A673 (cell line): ENCODE measurements at regions not wholly inside any gene's neighbourhood (a gene's known extent, or its start where the extent isn't known, plus 50 kb on each side); places are given as distances from the start of the nearest gene placed in this dataset.

Experiments used
- BruUV-seq: library from RNA; stranded (reverse); fragments of 400-500 nt; replicated peaks from 2 replicates; lab custom pipeline; 2021; lab: Mats Ljungman, UMichigan
- CTCF ChIA-PET: fragments of 300-600 bp; sonication (Branson Sonifier 250); formaldehyde crosslinking; loops from one replicate; lab custom pipeline; 2022; ENCODE audit warnings: antibody characterized with exemption; lab: Charles Lee
- POLR2A ChIA-PET: fragments of 300-600 bp; sonication (Branson Sonifier 250); formaldehyde crosslinking; loops from one replicate; lab custom pipeline; 2022; ENCODE audit warnings: antibody characterized with exemption; ENCODE audit not compliant: low non-redundant PET; lab: Charles Lee
- DNase-seq: peaks from one replicate; pipeline ENCODE4 v3.0.0-alpha.2; 2015; ENCODE audit warnings: low spot score
- H3K27ac ChIP-seq: fragments of 200-600 bp; sonication (generic); 2 replicates; pipeline ENCODE4 v1.5.1; 2016; ENCODE audit warnings: mixed run types, low read depth, mild to moderate bottlenecking, mixed read lengths, antibody characterized with exemption, low read length; ENCODE audit not compliant: poor library complexity, severe bottlenecking
- H3K27me3 ChIP-seq: fragments of 200-600 bp; sonication (generic); replicated peaks from 2 replicates; pipeline ENCODE4 v1.6.1; 2017; ENCODE audit warnings: mixed run types, low read depth, mild to moderate bottlenecking, mixed read lengths, antibody characterized with exemption, low read length; ENCODE audit not compliant: insufficient read depth, poor library complexity
- H3K36me3 ChIP-seq: fragments of 200-600 bp; sonication (generic); 2 replicates; pipeline ENCODE4 v1.6.1; 2016; ENCODE audit warnings: mixed run types, mild to moderate bottlenecking, mixed read lengths, antibody characterized with exemption, low read length; ENCODE audit not compliant: insufficient read depth, poor library complexity, severe bottlenecking
- H3K4me1 ChIP-seq: fragments of 200-600 bp; sonication (generic); 2 replicates; pipeline ENCODE4 v1.6.1; 2017; ENCODE audit warnings: mixed run types, mild to moderate bottlenecking, mixed read lengths, antibody characterized with exemption, low read length; ENCODE audit not compliant: insufficient read depth, poor library complexity, severe bottlenecking
- H3K4me3 ChIP-seq: fragments of 200-600 bp; sonication (generic); 2 replicates; pipeline ENCODE4 v1.5.1; 2016; ENCODE audit warnings: low read depth, mixed run types, mild to moderate bottlenecking, mixed read lengths, low read length; ENCODE audit not compliant: poor library complexity, severe bottlenecking
- H3K9me3 ChIP-seq: fragments of 200-600 bp; sonication (generic); 2 replicates; pipeline ENCODE4 v1.6.1; 2016; ENCODE audit warnings: mixed run types, low read depth, mild to moderate bottlenecking, mixed read lengths, antibody characterized with exemption, low read length; ENCODE audit not compliant: poor library complexity, severe bottlenecking
- EZH2 ChIP-seq: fragments of 200-600 bp; sonication (generic); IDR thresholded peaks from 2 replicates; pipeline ENCODE4 v1.6.1; 2017; ENCODE audit warnings: borderline replicate concordance, low read depth, mild to moderate bottlenecking, mixed read lengths, antibody characterized with exemption, low read length; ENCODE audit not compliant: poor library complexity, severe bottlenecking
- intact Hi-C: fragments of 100-400 bp; cut with micrococcal nuclease; formaldehyde crosslinking; loops from one replicate; pipeline ENCODE4 v1.10.0; 2022; ENCODE audit not compliant: unreplicated experiment
- TF ChIP-seq, protein P1 (sequence below): fragments of 300-800, 200-600 bp; sonication (generic); conservative IDR thresholded peaks from 2 replicates; pipeline ENCODE4 v1.5.1; 2017; ENCODE audit warnings: low read depth, mild to moderate bottlenecking, antibody characterized with exemption, low read length, moderate library complexity, mixed read lengths

DNA sequence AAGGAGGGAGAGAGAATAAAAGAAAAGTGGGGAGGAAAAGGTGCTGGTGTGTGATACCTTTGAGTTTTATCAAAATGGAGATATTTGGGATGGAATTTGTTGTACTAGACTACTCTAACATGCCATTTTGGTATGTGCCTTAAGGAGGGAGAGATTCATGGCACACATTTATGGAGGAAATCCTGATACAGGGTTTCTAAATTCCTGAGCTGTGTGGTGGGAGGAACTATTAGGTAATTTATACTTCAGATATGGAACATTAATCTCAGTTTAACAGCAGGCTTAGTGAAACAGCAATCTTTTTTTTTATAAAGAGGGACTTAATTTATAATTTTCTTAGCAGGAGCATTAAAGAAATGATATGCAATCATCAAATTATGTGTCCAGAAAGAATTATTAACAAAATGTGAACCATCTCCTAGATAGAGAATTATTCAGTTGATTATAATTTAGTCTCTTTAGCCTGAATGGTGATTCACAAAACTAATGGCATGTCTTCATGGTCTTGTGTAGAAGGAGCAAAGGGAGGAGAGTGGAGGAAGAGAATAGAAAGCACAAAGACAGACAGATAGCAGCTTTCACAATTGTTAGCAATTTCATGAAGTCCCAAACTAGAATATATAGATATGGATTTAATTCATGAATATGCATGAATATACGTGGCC is 301.6 kb downstream of the HLX start:
- POLR2A ChIA-PET: no interaction called here
- Histone ChIP-seq H3K27ac (no peak overlapping the region), H3K4me1 (no peaks in the 10 kb centered on the region), H3K4me3 (no peak overlapping the region), H3K9me3 (no peaks in the 10 kb centered on the region), H3K27me3 (no peaks in the 10 kb centered on the region), H3K36me3 (no peaks in the 10 kb centered on the region)
- CTCF ChIA-PET: no interaction called here
- no peak for DNase-seq
- BruUV-seq: no TSS peak
- TF ChIP-seq, protein P1, sequence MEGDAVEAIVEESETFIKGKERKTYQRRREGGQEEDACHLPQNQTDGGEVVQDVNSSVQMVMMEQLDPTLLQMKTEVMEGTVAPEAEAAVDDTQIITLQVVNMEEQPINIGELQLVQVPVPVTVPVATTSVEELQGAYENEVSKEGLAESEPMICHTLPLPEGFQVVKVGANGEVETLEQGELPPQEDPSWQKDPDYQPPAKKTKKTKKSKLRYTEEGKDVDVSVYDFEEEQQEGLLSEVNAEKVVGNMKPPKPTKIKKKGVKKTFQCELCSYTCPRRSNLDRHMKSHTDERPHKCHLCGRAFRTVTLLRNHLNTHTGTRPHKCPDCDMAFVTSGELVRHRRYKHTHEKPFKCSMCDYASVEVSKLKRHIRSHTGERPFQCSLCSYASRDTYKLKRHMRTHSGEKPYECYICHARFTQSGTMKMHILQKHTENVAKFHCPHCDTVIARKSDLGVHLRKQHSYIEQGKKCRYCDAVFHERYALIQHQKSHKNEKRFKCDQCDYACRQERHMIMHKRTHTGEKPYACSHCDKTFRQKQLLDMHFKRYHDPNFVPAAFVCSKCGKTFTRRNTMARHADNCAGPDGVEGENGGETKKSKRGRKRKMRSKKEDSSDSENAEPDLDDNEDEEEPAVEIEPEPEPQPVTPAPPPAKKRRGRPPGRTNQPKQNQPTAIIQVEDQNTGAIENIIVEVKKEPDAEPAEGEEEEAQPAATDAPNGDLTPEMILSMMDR: no peak
- no peak for TF ChIP-seq EZH2
- intact Hi-C loops: no loop called here

DNA sequence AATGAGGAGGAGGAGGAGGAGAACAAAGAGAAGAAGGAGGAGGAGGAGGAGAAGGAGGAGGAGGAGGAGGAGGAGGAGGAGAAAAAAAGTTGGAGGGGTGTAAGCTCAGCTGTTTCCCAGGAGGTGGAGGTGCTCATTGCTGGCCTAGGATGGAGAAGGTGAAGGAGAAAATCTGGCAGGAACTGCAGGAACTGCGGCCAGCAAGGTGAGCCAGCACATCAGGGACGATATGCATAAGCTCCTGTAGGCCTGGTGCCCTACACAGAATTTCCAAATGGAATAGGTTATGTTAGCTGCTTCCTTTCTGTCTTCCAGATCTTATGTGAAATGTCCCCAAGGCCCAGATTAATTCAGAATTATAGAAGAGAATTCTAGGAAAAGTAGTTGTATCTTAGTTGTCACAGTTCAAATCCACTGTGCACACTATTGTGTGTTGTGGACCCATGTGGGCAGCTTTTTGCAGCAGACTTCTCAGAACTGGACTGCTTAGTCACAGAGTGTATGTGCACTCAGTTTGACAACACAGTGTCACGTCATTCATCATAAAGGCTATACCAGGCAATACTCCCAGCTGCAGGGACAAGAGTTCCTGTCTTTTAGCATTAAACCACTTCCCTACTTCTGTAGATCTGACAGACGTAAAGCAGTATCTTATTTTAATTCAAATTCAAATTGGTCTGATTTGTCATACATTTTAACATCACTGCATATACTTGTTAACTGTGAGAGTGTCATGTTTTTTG is 303.7 kb downstream of the HLX start:
- no TSS peak for BruUV-seq
- no peak for DNase-seq
- no peaks in the 10 kb centered on the region for H3K9me3 ChIP-seq
- H3K36me3 ChIP-seq: no peaks in the 10 kb centered on the region
- TF ChIP-seq, protein P1: no peak
- no peak for TF ChIP-seq EZH2
- H3K27ac ChIP-seq: no peak overlapping the region
- no peaks in the 10 kb centered on the region for H3K27me3 ChIP-seq
- POLR2A ChIA-PET: no interaction called here
- CTCF ChIA-PET: no interaction called here
- intact Hi-C loops: no loop called here
- H3K4me3 ChIP-seq: no peak overlapping the region
- no peaks in the 10 kb centered on the region for H3K4me1 ChIP-seq

DNA sequence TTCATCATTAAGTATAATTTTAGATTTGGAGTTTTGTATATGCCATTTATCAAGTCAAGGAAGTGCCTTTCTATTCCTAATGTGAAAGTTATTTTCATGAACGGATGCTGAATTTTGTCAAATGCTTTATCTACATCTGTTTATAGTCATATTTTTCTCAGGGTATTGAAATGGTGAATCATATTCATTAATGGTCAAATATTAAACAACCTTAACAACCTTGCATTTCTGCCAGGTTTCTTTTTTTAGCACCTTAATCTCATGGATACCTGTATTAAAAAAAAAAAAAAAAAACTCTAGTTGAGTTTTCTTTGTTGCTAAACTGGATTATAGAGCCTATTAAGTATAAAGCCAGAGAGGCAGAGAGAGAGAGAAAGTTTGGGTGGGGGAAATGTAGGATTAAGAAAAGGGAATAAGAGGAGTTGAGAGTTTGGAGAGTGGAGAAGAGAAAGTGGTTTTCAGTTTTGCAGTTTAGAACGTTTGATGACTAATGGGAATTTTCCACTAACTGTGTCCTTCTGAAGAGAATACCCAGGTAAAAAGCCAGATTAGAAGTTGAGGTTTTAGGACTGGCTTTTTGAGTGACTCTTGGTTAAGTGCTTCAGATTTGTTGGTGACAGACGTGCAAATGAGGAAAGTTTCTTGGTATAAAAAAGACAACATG is 305.0 kb downstream of the HLX start:
- ChIA-PET POLR2A (no interaction called here), CTCF (no interaction called here)
- Histone ChIP-seq H3K4me1 (no peaks in the 10 kb centered on the region), H3K27me3 (no peaks in the 10 kb centered on the region), H3K9me3 (no peaks in the 10 kb centered on the region), H3K4me3 (no peak overlapping the region), H3K36me3 (no peaks in the 10 kb centered on the region), H3K27ac (no peak overlapping the region)
- BruUV-seq: no TSS peak
- no peak for DNase-seq
- intact Hi-C loops: no loop called here
- TF ChIP-seq, protein P1: no peak
- no peak for TF ChIP-seq EZH2
